HG02571 (cell line): ENCODE measurements at regions not wholly inside any gene's neighbourhood (a gene's known extent, or its start where the extent isn't known, plus 50 kb on each side); places are given as distances from the start of the nearest gene placed in this dataset.

Experiments used
- ATAC-seq: cut with Tn5 transposase; IDR thresholded peaks from one replicate; pipeline ENCODE4 v1.9.1; 2021; ENCODE audit warnings: mild to moderate bottlenecking, moderate library complexity; ENCODE audit not compliant: unreplicated experiment

DNA sequence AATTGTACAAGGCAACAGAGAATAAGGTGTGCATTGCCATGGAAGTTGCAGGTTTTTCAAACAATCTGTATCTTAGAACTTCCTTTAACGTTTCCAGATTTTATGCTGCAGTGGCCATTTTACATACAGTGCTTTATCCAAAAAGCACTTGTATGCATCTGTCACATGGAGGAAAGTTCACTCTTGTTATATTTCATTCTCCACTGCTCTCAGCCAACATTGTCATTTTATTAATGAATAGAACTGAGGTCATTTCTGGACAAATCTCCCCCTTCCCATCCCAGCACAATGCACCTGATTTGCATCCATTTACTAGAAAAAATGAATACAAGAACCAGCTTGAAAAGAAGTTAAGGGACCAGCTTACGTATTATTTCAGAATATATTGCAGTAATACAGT is 342.0 kb downstream of the USP25 start:
- ATAC-seq = no peak

DNA sequence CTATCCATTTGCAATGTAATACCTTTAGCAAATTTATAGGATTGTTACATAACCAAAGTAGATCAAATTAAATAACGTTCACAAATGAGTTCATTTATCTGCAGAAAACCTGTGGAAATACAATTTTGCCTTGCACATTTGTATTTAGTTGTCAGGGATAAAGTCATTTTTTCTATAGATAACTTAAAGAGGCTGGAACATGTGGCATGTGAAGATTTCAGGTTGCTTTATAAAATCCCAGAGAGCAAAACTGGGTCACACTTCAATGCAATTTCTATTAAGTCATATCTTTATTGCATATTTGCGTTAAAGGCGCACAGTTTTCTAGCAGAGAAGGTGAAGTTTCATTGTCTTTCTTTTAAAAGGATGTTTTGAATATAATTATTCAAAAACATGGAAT is 342.4 kb downstream of the USP25 start:
- ATAC-seq = no peak

- no peak for ATAC-seq
Observed at GRCh38 chr21:16072737-16073136, 343.0 kb downstream of the USP25 start.

GRCh38 chr21:16073586-16073985 is 343.8 kb downstream of the USP25 start:
- ATAC-seq = no peak

DNA sequence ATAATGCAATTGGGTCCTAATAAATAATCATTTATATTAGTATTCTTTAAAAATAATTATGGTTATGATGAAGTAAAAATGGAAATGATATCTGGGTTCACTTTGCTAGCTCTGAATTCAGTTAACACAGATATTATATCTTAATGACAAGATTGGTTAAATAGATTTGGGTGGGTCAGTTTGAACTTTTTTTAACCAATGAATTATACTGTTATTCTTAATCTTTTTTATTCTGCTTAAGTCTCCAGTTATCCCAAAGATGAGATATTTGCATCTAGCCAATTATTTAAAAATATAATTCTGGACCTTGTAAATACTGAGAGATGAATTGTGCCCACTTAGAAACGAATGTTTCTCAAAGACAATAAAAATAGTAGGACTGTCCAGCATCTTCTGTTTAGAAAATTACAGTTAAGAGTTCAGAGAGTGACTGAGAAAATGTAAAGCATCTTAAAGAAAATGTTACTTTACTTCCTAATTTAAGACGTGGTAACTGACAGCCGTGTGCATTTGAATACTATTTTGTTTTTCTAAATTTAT is 345.2 kb downstream of the USP25 start:
- no peak for ATAC-seq

DNA sequence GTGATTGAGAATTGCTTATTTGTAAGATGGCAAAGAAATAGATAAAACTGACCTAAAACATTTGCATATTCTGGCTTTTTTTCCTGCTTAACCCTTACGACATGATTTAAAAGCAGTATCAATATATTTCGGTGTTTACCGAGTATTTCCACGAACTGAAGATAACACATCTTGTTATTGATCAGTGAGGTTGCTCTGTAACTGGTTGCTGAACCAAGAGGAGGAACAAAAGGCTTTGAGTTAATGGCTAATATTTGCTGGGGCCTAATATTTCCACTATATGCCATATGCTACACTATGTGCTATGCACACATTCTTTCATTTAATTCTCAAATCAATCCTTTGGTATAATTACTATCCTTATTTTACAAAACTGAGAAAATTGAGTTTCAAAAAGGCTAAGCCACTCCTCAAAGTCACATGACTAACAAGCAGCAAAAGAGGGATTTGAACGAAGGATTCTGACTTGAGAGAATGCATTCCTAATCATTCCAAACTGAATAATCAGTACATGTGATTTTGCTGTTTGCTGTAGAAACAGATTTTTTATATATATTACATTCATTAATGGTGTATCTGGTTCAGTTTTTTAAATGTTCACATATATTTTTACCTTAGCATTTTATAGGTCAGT is 346.0 kb downstream of the USP25 start:
- ATAC-seq = no peak

- ATAC-seq = no peak
Observed at GRCh38 chr21:16076465-16076864, 346.7 kb downstream of the USP25 start.

- no peak for ATAC-seq
Observed at GRCh38 chr21:16078382-16078781, 348.6 kb downstream of the USP25 start.

DNA sequence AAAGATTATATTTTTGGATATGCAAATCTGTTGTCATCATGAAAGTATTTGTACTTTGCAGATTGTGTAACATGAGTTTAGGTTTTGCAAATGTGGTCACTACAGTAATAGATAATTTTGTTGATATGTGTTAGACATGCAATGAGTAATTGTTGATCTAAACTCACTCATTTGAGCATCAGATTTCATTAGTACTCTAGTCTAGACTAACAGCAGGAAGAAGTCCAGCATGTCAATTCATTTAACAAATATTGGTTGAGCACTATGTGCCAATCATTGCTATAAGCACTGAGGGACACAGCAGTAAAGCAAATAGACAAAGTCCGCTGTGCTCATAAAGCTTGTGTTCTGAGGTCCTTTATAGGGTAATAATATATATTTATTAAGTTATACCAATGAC is 350.0 kb downstream of the USP25 start:
- ATAC-seq = no peak

- no peak for ATAC-seq
Observed at GRCh38 chr21:16081304-16081703, 351.5 kb downstream of the USP25 start.

DNA sequence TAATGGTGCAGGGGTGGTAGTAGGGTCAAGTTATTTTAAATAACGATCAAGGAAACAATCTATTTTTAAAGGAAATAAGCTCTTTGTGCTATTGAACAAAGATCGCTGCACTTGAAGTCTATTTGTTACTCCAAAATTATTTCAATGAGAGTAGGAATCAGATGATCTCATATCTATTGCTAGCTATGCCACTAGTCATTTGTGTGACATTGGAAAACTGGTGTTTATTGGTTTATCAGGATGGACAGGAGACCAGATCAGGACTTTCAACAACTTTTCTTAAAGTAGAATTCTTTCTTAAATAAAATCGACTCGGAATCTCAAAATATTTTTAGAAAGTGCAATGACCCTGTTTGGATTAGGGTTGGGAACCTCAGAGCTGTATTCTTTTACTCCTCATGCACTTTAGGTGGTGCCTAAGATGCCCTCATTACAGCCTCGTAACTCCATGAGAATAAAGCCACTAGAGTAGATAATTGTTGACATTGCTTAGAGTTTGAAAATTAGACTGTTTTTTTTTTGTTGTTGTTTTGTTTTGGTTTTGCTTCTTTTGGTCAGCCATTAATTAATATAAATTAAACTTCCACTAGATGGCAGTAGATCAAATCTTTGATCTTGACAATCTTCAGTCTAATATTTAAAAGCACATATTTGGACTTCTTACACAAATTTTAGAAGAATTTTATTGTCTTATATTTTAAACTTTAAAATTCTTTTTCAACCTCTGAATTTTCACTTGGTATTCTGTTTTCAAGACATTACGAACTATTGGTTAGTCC is 352.4 kb downstream of the USP25 start:
- no peak for ATAC-seq

DNA sequence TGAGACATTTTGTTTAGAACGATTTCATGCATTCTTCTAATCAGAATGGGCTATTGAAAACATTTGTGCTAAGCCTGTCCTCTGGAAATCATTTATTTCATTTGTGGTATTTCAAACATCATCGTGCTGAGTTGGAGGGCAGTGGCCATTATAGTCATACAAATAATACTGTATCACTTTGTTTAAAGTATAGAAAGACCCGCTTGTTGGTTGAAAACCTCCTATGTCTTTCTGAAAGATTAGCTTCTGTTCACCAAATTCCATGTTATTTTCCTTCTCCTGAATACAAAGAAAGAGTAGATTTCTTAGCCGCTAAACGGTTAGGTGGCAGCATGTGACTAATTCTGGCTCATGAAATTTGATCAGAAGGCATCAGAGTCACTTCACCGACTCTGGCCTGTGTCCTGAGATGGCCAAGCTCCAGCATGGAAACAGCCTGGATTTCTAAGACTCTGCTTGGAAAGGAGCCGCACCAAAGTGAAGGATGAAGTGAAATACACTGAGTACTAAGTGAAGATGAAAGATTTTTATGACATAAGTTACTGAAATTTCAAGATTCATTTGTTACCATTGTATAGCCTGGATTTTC is 355.1 kb downstream of the USP25 start:
- no peak for ATAC-seq

- ATAC-seq = no peak
Observed at GRCh38 chr21:16085421-16085820, 355.6 kb downstream of the USP25 start.

DNA sequence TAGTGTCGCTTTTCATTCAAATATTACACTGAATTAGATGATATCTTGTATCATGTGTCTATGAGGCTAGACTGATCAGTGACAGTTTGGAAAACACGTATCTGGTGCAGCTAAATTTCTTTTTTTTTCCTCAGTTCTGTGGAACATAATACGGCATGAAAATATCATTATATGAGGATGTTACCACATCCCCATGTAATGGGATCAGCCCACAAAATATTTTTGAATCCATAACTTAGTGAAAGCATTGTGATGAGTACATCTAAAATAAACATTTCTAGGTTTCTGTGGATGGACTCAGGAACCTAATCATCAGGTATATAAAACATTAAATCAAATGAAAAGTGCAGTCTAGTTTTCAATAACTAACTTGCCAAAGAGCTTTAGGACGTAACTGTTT is 356.3 kb downstream of the USP25 start:
- ATAC-seq = no peak

DNA sequence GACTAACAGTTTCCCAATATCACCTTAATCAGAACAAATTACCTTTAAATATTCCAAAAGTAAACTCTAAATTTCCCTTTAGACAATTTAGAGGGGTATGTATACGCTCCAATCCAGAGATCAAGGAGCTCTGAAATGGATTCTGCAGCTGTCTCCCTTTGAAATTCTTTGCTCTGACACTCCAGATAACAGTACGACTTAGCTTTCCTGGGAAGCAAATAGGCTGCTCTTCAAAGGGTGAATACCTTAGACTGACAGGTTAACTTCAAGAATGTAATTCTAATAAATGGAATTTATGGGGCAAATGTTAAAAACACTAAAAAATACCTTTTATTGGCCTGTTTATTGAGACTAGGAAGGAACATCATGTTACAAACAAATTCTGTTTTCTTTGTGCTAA is 357.2 kb downstream of the USP25 start:
- ATAC-seq = no peak

DNA sequence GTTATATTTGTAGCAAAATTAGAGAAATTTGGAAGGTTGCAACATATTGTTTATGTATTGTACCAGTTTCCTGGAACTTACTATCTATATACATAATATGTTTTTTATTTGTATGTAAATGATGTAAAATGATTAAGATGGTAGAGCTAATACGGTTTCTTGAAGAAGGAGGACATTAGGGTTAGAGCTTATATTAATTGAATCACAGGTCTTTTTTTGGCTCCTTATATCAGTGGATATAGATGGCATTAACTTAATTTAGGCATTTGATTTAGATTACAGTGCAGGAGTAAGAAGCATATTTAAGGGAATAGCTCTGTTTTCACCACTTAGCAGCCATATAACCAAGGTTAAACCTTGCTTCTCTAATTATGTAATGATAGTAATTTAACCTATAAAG is 357.7 kb downstream of the USP25 start:
- ATAC-seq = no peak

- no peak for ATAC-seq
Observed at GRCh38 chr21:16088056-16088455, 358.3 kb downstream of the USP25 start.

- no peak for ATAC-seq
Observed at GRCh38 chr21:16095005-16095404, 365.2 kb downstream of the USP25 start.

DNA sequence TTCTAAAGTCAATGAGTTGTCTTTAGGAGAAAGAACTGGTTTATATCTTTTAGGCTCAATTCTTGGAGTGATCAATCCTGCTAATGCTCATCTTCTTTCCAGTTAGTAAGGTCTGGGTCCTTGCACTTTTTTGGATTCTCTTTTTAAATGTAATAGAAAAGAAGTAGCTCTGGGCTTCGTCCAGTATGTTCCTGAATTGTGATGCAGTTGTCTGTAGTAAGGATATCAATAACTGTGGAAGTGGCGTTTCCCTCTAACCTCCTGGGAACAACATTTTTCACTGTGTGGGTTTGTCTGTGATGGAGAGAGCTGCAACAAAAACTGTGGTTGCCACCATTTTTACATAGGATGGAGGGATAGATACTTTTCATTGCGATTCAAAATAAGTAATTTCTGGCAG is 367.2 kb downstream of the USP25 start:
- ATAC-seq = no peak

DNA sequence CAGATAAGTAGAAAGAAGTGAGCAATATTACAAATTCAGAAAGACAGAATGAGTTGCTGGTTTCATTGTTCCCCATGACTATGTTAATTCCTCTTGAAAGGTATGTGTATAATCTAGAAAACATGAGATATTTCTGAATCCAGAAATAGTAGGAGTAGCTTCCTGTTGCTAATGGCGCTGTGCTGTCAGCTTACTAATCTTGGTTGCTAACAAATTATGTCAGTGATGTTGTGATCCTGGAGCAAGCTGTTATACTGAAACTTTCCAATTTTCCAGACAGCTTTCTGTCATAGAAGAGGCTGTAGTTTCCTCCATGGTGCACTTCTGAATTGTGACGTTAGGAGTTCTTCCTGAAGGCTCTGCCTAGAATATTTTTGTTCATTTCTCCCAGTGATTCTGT is 372.3 kb downstream of the USP25 start:
- no peak for ATAC-seq

DNA sequence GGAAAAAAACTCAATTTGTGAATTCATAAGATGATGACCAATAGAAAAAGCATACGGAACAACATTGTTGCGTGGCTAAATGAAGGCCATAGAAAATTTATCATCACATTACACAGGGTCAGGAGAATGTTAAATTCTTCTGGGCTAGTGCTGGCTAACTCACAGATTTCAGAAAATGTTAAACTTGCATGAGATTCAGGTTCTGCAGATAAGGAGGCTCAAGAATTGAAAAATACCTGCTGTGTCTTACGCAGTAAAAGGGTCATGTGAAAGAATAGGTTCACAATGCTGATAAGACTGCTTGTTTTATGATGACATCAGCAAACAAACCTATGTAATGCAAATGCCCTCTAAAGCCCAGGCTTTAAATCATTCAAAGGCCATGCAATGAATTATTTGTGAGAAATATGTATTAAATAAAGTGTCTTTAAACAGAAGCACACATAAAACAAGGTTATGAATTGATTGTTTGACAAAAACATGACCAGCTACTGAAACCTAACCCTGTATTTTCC is 378.8 kb downstream of the USP25 start:
- ATAC-seq = no peak
